Neural progenitor cell (in vitro differentiated cells): ENCODE measurements at regions not wholly inside any gene's neighbourhood (a gene's known extent, or its start where the extent isn't known, plus 50 kb on each side); places are given as distances from the start of the nearest gene placed in this dataset.

Source experiments
- CTCF ChIP-seq: fragments of 200-600 bp; sonication (generic); IDR thresholded peaks from 2 replicates; pipeline ENCODE4 v1.5.1; 2017; ENCODE audit warnings: antibody characterized with exemption, mild to moderate bottlenecking
- EZH2phosphoT487 ChIP-seq: fragments of 200-600 bp; sonication (generic); IDR thresholded peaks from 2 replicates; pipeline ENCODE4 v1.6.1; 2017; ENCODE audit warnings: antibody characterized with exemption

- TF ChIP-seq CTCF (no peak), EZH2phosphoT487 (no peak)
Observed at GRCh38 chr13:111981006-111981405, 85.9 kb upstream of the SOX1 start.
